DMS114 treated with DMSO at 0.1 percent for 48 hours (cell line): ENCODE measurements at regions not wholly inside any gene's neighbourhood (a gene's known extent, or its start where the extent isn't known, plus 50 kb on each side); places are given as distances from the start of the nearest gene placed in this dataset.

Source experiments
- DNase-seq: peaks from one replicate; lab custom pipeline; 2025; ENCODE audit not compliant: unreplicated experiment; lab: John Stamatoyannopoulos, UW

DNA sequence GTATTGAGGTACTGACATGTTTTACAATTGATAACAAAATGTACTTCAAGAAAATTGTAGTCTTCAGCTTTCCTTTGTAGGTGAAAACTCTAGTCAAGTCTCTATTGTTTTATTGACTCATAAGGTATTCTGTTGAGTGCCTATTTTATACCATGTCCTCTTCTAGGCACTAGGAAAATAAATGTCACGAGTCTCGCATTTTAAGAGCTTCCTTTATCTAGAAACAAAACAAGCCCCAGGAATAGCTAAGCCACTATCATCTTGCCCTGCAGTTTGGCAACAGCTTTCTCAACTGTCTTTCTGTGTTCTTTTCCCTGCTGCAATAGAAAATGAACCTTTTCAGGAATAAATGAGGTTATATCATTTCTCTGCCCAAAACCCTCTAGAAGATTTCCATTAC, 288.5 kb upstream of the NEGR1 start:
- DNase-seq = no peak

DNA sequence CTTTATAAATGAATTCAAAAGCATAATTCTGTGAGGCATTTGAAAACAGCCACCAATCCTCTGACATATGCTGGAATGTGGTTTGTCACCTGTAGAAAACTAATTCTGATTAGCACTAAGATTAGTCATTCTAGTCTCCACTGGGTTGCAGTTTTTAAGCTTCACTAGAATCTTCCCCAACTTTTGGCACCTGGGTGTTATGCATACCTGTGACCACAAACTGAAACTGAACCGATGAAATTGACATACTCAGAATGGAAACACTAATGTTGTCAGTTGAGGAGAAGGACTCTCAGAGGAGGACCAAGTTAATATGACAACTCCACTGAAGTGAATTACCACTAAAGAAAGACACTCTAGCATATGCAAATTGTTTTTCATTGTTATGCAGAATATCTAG, 285.8 kb upstream of the NEGR1 start:
- DNase-seq = no peak

DNA sequence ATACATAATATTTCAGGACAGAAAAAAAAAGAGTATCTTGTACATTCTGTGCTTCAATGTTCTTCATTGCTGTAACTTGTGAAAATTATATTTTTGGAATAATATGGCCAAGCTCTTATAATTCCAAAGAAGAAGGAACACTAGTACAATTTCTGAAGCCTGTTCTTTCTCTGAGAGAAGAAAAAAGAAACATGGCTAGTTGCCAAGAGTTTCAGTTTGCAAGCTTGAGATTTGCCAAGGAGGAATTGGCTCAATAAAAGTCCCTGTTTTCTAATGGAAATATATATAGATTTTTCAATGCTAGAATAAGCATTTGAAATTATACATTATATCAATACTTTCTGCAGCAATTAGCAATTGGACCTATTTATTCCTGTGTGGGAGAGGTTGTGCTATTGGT, 285.2 kb upstream of the NEGR1 start:
- no peak for DNase-seq

DNA sequence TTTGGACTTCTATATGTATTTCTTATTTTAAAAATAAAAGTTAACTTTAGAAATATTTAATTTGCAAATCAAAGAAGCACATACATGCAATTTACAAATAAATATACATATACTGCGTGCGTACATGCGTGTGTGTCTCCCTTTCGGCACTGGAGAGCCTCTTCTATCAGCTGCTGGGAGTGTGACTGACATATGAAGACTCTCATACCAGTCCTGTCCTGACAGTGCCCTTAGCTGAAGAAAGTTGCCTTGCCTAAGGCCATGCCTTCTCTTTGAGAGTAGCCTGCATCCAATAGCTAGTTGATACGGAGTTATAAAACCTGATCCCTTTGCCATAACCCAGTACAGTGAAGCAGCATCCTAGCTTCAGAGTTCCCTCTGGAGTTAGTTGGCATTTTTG, 282.4 kb upstream of the NEGR1 start:
- DNase-seq = no peak

DNA sequence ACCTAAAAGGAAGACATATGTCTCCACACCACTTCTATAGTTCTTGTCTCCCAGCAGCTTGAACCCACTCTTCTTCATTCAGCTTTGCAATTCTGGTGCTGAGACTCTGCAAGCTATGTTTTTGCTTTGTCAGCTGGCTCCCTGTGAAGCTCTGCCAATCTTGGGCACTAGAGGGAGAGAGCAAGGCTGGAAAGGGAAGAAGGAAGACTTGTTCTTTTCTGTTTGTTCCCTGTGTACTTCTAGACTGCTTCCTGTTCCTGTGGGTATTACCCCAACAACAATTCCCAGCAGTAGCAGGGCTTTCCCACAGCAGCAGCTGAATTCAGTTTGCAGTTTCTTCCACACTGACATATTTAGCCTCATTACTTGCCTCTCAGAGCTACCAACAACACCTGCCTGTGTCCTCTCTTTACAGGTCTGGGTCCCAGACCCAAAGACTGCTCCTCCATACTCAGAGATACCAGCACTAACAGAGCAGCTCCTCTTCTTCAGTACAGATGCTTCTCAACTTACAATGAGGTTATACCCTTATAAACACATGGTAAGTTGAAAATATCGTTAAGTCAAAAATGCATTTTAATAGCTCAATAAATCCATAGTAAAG, 275.2 kb upstream of the NEGR1 start:
- no peak for DNase-seq

DNA sequence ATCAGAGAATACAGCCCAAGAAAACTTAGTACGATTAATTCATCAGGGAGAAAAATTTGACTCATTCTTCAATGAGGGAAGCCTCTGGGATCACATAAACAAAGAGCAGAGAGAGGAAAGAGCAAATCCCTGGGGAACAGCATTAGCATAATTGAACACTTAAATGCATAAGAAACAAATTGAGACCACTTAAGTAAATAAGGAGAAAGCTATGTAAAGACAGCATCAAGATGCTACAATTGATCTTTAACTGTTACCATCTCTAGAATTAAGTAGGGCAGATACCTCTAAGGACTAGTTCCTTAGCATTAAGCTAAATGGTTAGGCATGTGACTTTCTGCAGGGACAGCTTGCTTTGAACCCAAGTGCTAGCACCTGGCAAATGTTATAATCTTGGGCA, 265.1 kb upstream of the NEGR1 start:
- no peak for DNase-seq

DNA sequence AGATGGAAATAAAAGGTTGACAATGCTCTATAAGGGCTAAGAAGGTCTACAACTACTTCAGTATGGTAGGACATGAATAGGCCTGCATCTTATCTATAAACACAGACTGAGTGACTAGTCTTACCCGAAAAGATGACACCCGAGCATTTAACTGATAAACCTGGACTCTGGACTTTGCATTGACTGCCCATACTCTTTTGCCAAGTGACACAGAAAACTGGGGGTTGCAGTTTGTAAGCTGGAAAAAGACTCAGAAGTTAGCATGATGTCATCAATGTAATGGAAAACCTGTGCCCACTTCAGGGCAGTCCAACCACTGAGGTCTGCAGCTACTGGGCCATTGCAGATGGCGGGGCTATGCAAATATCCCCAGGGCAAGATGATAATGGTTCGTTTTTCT, 258.3 kb upstream of the NEGR1 start:
- DNase-seq = no peak

DNA sequence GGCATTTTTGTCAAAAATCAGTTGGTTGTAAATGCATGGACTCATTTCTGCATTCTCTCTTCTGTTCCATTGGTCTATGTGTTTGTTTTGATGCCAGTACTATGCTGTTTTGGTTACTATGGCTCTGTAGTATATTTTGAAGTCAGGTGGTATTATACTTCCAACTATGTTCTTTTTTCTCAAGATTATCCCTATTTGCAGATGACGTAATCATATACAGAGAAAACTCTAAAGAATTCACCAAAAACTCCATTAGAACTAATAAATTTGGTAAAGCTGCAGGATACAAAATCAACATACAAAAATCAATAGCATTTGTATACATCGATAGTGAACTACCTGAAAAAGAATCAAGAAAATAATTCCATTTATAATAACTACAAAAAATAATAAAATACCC, 253.1 kb upstream of the NEGR1 start:
- no peak for DNase-seq

DNA sequence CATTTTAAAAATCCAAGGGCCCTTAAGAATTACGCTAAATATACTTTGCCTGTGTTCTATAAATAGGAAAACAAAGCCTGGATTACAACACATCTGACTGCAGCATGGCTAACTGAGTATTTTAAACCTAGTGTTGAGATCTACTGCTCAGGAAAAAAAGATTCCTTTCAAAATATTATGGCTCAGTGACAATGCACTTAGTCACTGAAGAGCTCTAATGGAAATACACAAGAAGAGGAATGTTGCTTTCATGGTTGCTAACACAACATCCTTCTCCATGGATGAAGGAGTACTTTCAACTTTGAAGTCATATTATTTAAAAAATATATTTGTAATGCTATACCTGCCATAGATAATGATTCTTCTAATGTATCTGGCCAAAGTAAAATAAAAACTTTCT, 248.3 kb upstream of the NEGR1 start:
- no peak for DNase-seq

DNA sequence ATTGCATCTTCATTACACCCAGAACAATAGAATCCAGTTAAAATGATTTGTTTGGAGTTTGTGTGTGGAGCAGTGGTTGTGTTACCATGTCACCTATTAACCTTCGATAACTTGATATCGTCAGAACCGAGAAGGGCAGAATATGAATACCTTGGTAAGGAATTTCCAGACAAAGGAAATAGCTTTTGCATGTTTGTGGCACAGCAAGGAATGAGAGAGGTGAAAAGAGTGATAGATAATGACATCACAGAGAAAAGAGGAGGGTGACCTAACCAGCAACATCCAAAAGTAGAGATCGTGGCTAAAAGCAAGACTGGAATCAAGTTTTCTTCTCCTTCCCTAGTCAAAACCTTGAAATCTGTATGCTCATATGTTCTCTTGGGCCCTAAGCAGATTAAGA, 244.6 kb upstream of the NEGR1 start:
- no peak for DNase-seq

DNA sequence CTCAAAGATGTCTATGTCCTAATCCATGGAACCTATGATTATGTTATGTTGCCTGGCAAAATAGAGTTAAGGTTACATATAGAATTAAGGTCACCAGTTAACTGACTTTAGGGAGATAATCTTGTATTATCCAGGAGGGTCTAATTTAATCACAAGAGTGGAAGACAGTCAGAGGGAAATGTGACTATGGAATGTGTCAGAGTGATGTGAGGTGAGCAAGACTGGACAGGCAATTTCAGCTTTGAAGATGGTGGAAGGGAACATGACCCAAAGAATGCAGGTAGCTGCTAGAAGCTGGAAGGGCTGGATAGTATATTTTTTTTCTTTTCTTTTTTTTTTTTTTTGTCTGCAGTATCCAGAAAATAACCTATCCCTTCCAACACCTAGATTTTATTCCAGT, 241.7 kb upstream of the NEGR1 start:
- DNase-seq = no peak

DNA sequence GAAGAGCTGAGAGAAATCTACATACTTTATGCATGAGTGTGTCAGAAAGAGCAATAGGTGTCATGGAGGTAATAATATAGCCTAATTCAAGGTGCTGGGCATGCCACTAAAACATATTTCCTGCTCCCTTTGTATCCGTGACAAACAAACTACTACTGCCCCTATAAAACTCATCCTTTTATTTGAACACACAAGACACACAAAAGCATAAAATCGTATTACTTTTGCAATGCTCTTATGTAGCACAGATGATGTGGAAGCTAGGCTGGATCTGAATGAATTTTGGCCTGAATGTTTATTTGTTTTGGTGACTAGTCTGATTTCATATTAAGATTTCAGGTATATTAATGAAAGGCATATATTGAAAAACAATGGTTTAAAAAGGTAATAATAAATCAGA, 239.3 kb upstream of the NEGR1 start:
- DNase-seq = no peak

DNA sequence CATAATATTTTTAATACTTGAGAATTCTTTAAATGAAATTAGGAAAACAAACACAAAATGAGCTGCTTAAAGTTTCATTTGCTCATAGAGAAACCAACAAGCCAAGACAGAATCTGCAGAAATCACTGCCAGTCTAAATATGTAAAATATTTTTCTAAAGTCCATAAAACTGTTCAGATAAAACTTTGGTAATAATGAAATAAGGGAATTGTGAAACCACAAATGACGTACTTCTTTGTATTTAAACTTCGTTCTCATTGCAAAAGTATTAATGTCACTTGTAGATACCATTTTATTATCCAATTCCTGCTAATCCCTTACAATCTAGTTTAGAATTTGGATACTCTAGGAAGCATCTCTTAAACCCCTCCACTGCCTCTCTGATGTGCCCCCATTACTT, 234.5 kb upstream of the NEGR1 start:
- no peak for DNase-seq

DNA sequence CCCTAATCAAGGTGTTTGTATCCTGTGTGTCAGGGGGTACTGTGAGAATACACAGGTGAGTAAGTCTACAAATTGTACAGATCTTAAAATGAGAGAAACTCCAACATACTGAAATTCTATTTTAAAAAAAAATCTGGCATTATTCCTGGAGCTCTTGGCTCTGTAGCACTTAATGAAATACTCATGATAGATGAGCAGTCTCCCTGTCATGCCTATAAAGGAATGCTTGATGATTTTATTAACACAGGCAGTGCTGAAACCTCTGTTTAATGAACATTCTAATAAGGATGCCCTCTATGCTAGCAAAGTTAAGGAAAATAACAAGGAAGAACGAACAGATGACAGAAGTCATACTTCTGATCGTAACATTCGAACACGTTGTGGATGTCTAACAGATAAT, 233.9 kb upstream of the NEGR1 start:
- no peak for DNase-seq

DNA sequence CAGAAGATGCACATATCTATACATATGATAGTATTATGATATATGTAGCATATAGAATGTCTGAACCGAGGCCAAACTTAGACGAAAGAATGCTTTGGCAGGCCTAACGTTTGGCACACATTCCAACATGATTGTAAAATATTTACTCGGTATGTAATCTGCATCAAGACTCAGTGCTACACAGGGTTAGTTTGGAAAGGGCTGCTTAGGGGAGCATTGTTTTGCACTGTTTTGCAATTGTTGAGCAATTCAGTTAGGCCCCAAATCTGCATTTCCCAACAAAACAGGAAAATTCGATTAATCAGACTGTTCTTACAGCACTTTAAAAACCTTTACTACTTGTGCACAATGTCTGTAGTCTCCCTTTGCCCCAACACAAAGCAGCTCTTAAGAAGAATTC, 216.0 kb upstream of the NEGR1 start:
- no peak for DNase-seq

DNA sequence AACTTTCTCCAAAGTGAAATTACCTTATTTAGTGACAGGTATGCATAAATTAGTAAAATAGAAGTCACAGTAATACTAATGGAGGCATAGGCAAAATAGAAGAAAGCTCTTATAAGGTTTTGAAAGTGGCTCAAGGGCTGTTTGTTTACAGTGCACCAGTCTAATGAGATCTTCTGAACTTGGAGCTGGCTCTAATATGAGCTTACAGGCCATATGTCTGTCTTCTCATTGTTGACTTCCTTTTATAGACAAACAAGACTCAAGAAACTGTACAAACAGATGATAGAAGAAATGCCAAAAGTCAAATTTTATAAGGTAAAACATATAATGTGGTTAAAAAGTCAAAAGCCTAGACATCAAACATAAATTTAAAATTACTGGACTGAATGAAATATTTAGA, 207.5 kb upstream of the NEGR1 start:
- DNase-seq = no peak

DNA sequence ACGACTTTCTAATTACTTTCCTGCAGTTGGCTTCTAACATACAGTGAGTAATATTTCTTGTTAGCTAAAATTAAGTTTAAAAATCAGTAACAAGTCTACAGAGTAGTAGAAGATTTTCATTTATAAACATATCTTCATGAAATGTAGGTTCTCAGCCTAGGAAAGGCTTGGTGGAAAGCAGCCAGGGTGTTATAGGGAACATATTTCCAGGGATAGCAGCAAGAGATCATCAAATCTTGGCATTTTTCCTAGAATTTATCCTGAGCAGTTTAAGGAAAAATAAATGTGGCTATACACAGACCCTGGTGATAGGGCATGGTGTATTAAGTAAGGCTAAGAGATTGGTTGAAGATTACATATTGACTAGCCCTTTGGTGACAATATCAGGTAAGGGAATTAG, 203.5 kb upstream of the NEGR1 start:
- DNase-seq = no peak

DNA sequence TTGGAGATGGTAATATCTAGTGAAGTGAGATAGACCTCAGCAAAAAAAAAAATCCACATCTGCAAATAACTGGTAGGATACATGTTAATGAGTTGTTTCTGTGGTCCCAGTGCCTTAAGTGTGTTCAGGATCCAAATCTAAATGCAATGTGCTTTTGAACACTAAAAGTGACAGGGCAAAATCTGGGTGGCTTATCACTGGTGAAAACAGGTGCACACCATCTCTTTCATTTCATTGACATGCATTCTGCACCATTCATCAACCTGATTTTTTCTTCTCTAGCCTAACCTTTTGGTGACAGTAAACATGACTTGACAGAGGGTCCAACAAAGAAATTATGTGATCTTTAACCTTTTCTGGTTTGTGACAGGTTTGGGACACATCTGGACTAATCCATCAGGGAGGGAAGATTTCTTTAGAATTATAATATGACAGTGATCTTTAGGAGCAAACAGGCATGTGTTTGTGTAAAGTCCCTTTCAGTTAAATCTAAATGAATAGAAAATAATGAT, 201.6 kb upstream of the NEGR1 start:
- DNase-seq = no peak

DNA sequence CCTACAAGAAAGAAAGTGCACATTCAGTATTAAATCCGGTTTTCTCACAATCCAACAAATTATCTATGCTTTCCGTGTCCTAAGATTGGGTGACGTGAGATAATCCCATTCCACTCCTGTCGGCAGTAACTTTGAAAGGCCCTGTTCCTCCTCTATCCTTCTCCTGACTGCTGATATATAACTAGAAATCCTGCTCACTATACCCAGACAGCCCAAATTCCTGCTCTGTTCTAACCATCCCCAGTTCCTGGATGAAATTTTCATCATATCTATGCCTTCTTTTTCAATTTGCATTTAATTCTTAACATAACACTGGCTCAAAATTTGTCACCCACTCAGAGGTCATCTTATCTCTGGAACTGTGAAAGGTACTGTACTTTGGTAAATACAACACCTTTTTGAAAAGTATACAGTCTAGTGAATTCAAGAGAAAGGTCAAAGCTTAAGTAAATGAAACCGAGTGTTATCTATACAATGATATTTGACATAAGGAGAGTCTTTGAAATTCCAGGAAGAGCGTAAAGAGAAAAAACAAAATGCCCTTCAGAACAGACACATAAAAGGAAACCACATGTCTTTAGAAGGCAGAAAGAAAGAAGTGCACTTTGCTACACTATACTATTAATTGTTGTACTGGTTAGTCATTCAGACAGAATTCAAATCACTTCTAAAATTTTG, 200.5 kb upstream of the NEGR1 start:
- no peak for DNase-seq

DNA sequence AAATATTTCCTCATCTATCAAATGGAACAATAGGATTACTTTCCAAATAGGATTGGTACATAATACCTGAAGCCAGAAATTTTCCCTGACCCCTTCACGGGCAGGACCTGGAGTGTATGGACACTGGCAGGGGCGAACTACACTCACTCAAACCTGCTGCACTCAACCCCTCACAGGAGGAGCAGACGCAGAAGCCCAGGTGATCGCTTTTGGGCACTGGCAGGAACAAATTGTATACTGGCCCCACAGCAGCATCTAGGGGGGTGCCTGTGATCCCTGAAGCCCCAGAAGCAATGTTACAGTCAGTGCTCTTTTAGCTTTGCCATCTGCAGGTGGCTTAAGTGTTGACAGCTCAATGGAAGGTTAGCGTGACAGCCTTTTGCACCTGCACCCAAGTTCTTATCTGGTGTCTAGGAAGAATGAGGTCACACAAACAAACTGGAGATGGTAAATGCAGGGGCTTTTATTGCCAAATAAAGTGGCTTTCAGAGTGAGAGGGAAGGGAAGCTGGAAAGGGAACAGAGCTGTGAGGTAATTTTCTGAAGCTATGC, 199.2 kb upstream of the NEGR1 start:
- no peak for DNase-seq

DNA sequence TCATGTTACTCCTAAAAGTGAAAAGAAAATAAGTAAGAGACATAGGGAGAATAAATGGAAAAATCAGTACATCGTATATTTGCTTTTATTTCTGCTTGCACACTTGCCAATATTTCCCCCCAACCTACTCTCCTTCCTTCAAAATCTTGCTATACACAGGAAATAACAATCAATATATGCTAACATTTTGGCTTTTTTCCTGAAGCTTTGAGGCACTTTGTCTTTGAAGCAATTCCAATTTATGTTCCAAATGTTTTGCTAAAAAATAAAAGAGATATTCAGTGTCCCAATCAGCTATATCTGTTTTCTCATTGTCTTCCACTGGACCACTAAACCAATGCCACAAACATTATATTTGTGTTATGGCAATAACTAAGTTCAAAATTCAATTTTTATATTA, 184.0 kb upstream of the NEGR1 start:
- no peak for DNase-seq

DNA sequence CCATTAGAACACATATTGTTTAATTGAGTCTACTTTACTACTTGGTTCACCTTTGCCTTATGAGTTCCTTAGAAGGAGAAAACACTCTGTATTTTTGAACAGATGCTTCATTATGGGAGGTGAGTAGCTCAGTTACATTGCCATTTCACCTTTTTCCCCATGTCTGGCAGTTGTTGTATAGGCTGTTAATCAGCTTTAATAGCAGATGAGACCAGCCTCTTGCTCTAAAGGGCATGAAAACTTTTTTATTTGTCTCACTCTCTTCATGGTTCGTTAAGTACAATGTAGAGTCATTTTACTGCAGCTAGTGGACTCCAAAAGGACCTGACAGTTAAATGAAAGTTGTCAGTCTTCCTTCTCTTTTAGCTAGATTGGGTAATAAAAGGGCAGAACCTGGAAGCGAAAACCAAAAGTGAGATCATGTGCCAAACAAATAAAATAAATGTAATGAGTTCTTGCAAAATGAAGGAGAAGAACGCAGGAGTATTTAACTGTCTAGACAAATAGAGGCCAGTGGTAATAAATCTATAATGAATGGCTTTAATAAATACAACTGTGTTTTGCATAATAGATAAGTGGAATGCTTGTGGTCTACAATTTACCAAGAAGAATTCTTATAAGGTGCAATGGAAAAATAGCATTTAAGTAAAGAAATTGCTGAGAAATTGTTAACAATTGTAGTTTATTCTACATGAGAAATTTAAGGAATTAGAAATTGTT, 180.0 kb upstream of the NEGR1 start:
- DNase-seq = no peak
